OCI-LY7 (cell line): ENCODE measurements at regions not wholly inside any gene's neighbourhood (a gene's known extent, or its start where the extent isn't known, plus 50 kb on each side); places are given as distances from the start of the nearest gene placed in this dataset. TPM values are rescaled to one million over a fixed set of nuclear protein-coding genes. Genes with fewer than 3 reads are reported as not detected.
A peak's percentile ranks its signal among the peaks of the same experiment; 100 is the strongest.

Source experiments
- BruUV-seq: library from RNA; stranded (reverse); fragments of 400-500 nt; replicated peaks from 2 replicates; lab custom pipeline; 2021; lab: Mats Ljungman, UMichigan
- CTCF ChIA-PET: fragments of 300-600 bp; sonication (Branson Sonifier 250); formaldehyde crosslinking; loops from one replicate; lab custom pipeline; 2022; ENCODE audit warnings: antibody characterized with exemption; ENCODE audit not compliant: unreplicated experiment; lab: Charles Lee
- POLR2A ChIA-PET: fragments of 300-600 bp; sonication (Branson Sonifier 250); formaldehyde crosslinking; loops from one replicate; lab custom pipeline; 2022; ENCODE audit warnings: antibody characterized with exemption; lab: Charles Lee
- DNase-seq: peaks from one replicate; pipeline ENCODE4 v3.0.0-alpha.2; 2015; ENCODE audit warnings: low spot score
- H2AFZ ChIP-seq: fragments of 200-600 bp; sonication (generic), shearing (Covaris generic); 2 replicates; pipeline ENCODE4 v1.6.1; 2014; ENCODE audit warnings: mild to moderate bottlenecking, antibody characterized with exemption, low read length, moderate library complexity
- H3K27ac ChIP-seq: fragments of 200-600 bp; sonication (generic); 2 replicates; pipeline ENCODE4 v1.5.1; 2014; ENCODE audit warnings: mixed run types, low read depth, mild to moderate bottlenecking, moderate library complexity, low read length, inconsistent platforms; ENCODE audit not compliant: poor library complexity, severe bottlenecking
- H3K36me3 ChIP-seq: fragments of 200-600 bp; sonication (generic); 2 replicates; pipeline ENCODE4 v1.6.1; 2014; ENCODE audit warnings: mild to moderate bottlenecking, antibody characterized with exemption, low read length, moderate library complexity, mixed read lengths; ENCODE audit not compliant: insufficient read depth
- H3K4me1 ChIP-seq: fragments of 200-600 bp; sonication (generic); 2 replicates; pipeline ENCODE4 v1.5.1; 2014; ENCODE audit warnings: mild to moderate bottlenecking, low read length; ENCODE audit not compliant: insufficient read depth, poor library complexity, severe bottlenecking
- H3K4me2 ChIP-seq: fragments of 200-600 bp; sonication (generic); 2 replicates; pipeline ENCODE4 v1.6.1; 2014; ENCODE audit warnings: mild to moderate bottlenecking, low read length
- H3K4me3 ChIP-seq: fragments of 200-600 bp; sonication (generic); 2 replicates; pipeline ENCODE4 v1.5.1; 2014; ENCODE audit warnings: mild to moderate bottlenecking, low read depth, low read length; ENCODE audit not compliant: poor library complexity, severe bottlenecking
- H3K79me2 ChIP-seq: fragments of 200-600 bp; sonication (generic); 2 replicates; pipeline ENCODE4 v1.6.1; 2016; ENCODE audit warnings: low read depth, mild to moderate bottlenecking, low read length, moderate library complexity, mixed read lengths; ENCODE audit not compliant: insufficient read depth
- H3K9me2 ChIP-seq: fragments of 200-600 bp; sonication (generic); 2 replicates; pipeline ENCODE4 v1.6.1; 2016; ENCODE audit warnings: mild to moderate bottlenecking, low read length, mixed read lengths; ENCODE audit not compliant: insufficient read depth
- H3K9me3 ChIP-seq: fragments of 200-600 bp; sonication (generic); 2 replicates; pipeline ENCODE4 v1.6.1; 2014; ENCODE audit warnings: mild to moderate bottlenecking, mixed run types, low read length, mixed read lengths
- H4K20me1 ChIP-seq: fragments of 200-600 bp; sonication (generic); 2 replicates; pipeline ENCODE4 v1.6.1; 2014; ENCODE audit warnings: mild to moderate bottlenecking, antibody characterized with exemption, low read length, moderate library complexity, mixed read lengths; ENCODE audit not compliant: insufficient read depth
- CTCF ChIP-seq: fragments of 200-600 bp; sonication (generic); conservative IDR thresholded peaks from 2 replicates; pipeline ENCODE4 v1.5.1; 2014; ENCODE audit warnings: mild to moderate bottlenecking, antibody characterized with exemption, low read length, moderate library complexity, mixed read lengths
- EZH2phosphoT487 ChIP-seq: fragments of 200-600 bp; sonication (generic); IDR thresholded peaks from 2 replicates; pipeline ENCODE4 v1.6.1; 2018; ENCODE audit warnings: low read depth, borderline replicate concordance, mild to moderate bottlenecking, mixed run types, antibody characterized with exemption, low read length, moderate library complexity, mixed read lengths
- intact Hi-C: fragments of 100-400 bp; cut with micrococcal nuclease; formaldehyde crosslinking; loops from one replicate; pipeline ENCODE4 v1.10.0; 2022; ENCODE audit not compliant: unreplicated experiment
- small RNA-seq: library from RNA; depleted of rRNA; stranded (forward); fragments of <200 nt; gene quantifications from one replicate; pipeline ENCODE3, GENCODE V24; 2014

GRCh38 chr18:54532962-54533361 lies 58.1 kb upstream of the DYNAP start:
- no peak overlapping the region for H2AFZ ChIP-seq
- H3K36me3 ChIP-seq = no peaks in the 10 kb centered on the region; the same call in 1 of the 2 replicates
- TF ChIP-seq EZH2phosphoT487 = no peak
- no peak for TF ChIP-seq CTCF
- H3K9me2 ChIP-seq = no peaks in the 10 kb centered on the region
- H3K4me1 ChIP-seq = peaks cover 44% of the 10 kb centered on the region
- H3K4me2 ChIP-seq = no peak overlapping the region
- H3K4me3 ChIP-seq = no peak overlapping the region
- no peaks in the 10 kb centered on the region for H3K79me2 ChIP-seq
- BruUV-seq = no TSS peak
- H3K27ac ChIP-seq = peak overlapping the region; percentile 84
- ChIA-PET POLR2A (no interaction called here), CTCF (no interaction called here)
- intact Hi-C loops = no loop called here
- 0 out of 2 replicates have a peak, but pooled peaks cover 6% of the 10 kb centered on the region for H3K9me3 ChIP-seq
- H4K20me1 ChIP-seq = no peaks in the 10 kb centered on the region
- DNase-seq = peak; percentile 12

Small RNAs in the stretch of these regions (small RNA-seq; reads per million reads assigned to genes)
- gene AC090897.1 = not detected
